GM10248 (cell line): ENCODE measurements at regions not wholly inside any gene's neighbourhood (a gene's known extent, or its start where the extent isn't known, plus 50 kb on each side); places are given as distances from the start of the nearest gene placed in this dataset.
A peak's percentile ranks its signal among the peaks of the same experiment; 100 is the strongest.

Experiments used
- CTCF ChIA-PET: fragments of 300-600 bp; sonication (Branson Sonifier 250); formaldehyde crosslinking; extraction: SDS; loops from one replicate; lab custom pipeline; 2021; ENCODE audit warnings: antibody characterized with exemption; lab: Yijun Ruan, JAX
- POLR2A ChIA-PET: fragments of 350-650 bp; sonication (Branson Sonifier 250); formaldehyde crosslinking; extraction: SDS; loops from one replicate; lab custom pipeline; 2020; ENCODE audit warnings: antibody characterized with exemption; lab: Yijun Ruan, JAX
- DNase-seq: peaks from one replicate; pipeline ENCODE4 v3.0.0; 2012; ENCODE audit errors: extremely low spot score
- CTCF ChIP-seq: IDR thresholded peaks from 2 replicates; pipeline ENCODE4 v1.5.1; 2012; ENCODE audit warnings: mild to moderate bottlenecking, low read depth; ENCODE audit errors: extremely low read depth, missing control alignments, control extremely low read depth

- POLR2A ChIA-PET, result no interaction called here
- DNase-seq, result peak; percentile 55
- no peak for TF ChIP-seq CTCF
- CTCF ChIA-PET, result interaction anchor here (0.7 to 1.1 kb wide), 4 partner anchors 10 to 71 kb away, joined by 3 read pairs; no protein-coding TSS in a partner anchor
These were observed 118.4 kb downstream of the BCL2L11 start for GRCh38 chr2:111239107-111239506.

- ChIA-PET POLR2A (no interaction called here), CTCF (interaction anchor here (0.7 to 1.0 kb wide), 3 partner anchors 45 to 72 kb away, joined by 3 read pairs; no protein-coding TSS in a partner anchor)
- TF ChIP-seq CTCF, result no peak
- no peak for DNase-seq
These were observed 119.0 kb downstream of the BCL2L11 start for GRCh38 chr2:111239581-111240249.

GRCh38 chr2:111243295-111243694, 122.6 kb downstream of the BCL2L11 start:
- CTCF ChIA-PET, result no interaction called here
- no peak for DNase-seq
- POLR2A ChIA-PET, result no interaction called here

GRCh38 chr2:111244864-111245263, 124.2 kb downstream of the BCL2L11 start:
- POLR2A ChIA-PET, result no interaction called here
- DNase-seq, result no peak
- no peak for TF ChIP-seq CTCF
- CTCF ChIA-PET, result no interaction called here

More at GRCh38 chr2:111243295-111243694, 122.6 kb downstream of the BCL2L11 start:
- TF ChIP-seq CTCF, result no peak

GRCh38 chr2:111246620-111247061, 125.9 kb downstream of the BCL2L11 start:
- no peak for DNase-seq
- TF ChIP-seq CTCF, result no peak
- CTCF ChIA-PET, result no interaction called here
- POLR2A ChIA-PET, result no interaction called here

- DNase-seq, result no peak
- CTCF ChIA-PET, result no interaction called here
- TF ChIP-seq CTCF, result no peak
- POLR2A ChIA-PET, result no interaction called here
These were observed 126.8 kb downstream of the BCL2L11 start for GRCh38 chr2:111247491-111247890.

GRCh38 chr2:111249806-111250205, 129.1 kb downstream of the BCL2L11 start:
- ChIA-PET CTCF (no interaction called here), POLR2A (no interaction called here)
- no peak for TF ChIP-seq CTCF
- no peak for DNase-seq
